ACHN (cell line): ENCODE measurements at regions not wholly inside any gene's neighbourhood (a gene's known extent, or its start where the extent isn't known, plus 50 kb on each side); places are given as distances from the start of the nearest gene placed in this dataset.

ENCODE experiments used
- DNase-seq: peaks from one replicate; pipeline ENCODE4 v3.0.0-alpha.2; 2015
- in situ Hi-C: cut with HindIII; loops from 2 replicates; pipeline ENCODE4 v1.10.0; 2017; ENCODE audit warnings: low sequenced_read_pairs, low pct_ligation_motif_present, low pct_unique_long_range_greater_than_20kb

GRCh38 chr10:8417631-8418030 is 363.1 kb downstream of the GATA3 start:
- DNase-seq, result no peak
- in situ Hi-C loops, result no loop called here

- DNase-seq, result no peak
- in situ Hi-C loops, result no loop called here
Measured at GRCh38 chr10:8418631-8419030, 364.1 kb downstream of the GATA3 start.

- DNase-seq, result no peak
- in situ Hi-C loops, result no loop called here
Measured at GRCh38 chr10:8420182-8420581, 365.7 kb downstream of the GATA3 start.

GRCh38 chr10:8424555-8425211 is 370.2 kb downstream of the GATA3 start:
- DNase-seq, result no peak
- in situ Hi-C loops, result no loop called here

- DNase-seq, result no peak
- in situ Hi-C loops, result no loop called here
Measured at GRCh38 chr10:8428654-8429053, 374.2 kb downstream of the GATA3 start.

GRCh38 chr10:8430321-8430720 is 375.8 kb downstream of the GATA3 start:
- no peak for DNase-seq
- in situ Hi-C loops, result no loop called here

- in situ Hi-C loops, result no loop called here
- DNase-seq, result no peak
Measured at GRCh38 chr10:8431511-8431910, 377.0 kb downstream of the GATA3 start.

- no peak for DNase-seq
- in situ Hi-C loops, result no loop called here
Measured at GRCh38 chr10:8435186-8436055, 380.9 kb downstream of the GATA3 start.

- in situ Hi-C loops, result no loop called here
- DNase-seq, result no peak
Measured at GRCh38 chr10:8437896-8438295, 383.4 kb downstream of the GATA3 start.

- in situ Hi-C loops, result no loop called here
- DNase-seq, result no peak
Measured at GRCh38 chr10:8438603-8439002, 384.1 kb downstream of the GATA3 start.

- no peak for DNase-seq
- in situ Hi-C loops, result no loop called here
Measured at GRCh38 chr10:8439040-8439439, 384.6 kb downstream of the GATA3 start.

- DNase-seq, result no peak
- in situ Hi-C loops, result no loop called here
Measured at GRCh38 chr10:8444630-8445029, 390.1 kb downstream of the GATA3 start.

GRCh38 chr10:8445353-8445752 is 390.9 kb downstream of the GATA3 start:
- no peak for DNase-seq
- in situ Hi-C loops, result no loop called here

GRCh38 chr10:8449909-8450308 is 395.4 kb downstream of the GATA3 start:
- DNase-seq, result no peak
- in situ Hi-C loops, result no loop called here

- in situ Hi-C loops, result no loop called here
- no peak for DNase-seq
Measured at GRCh38 chr10:8453587-8453986, 399.1 kb downstream of the GATA3 start.

GRCh38 chr10:8454357-8454756 is 399.9 kb downstream of the GATA3 start:
- DNase-seq, result no peak
- in situ Hi-C loops, result no loop called here

- no peak for DNase-seq
- in situ Hi-C loops, result no loop called here
Measured at GRCh38 chr10:8455181-8455580, 400.7 kb downstream of the GATA3 start.

GRCh38 chr10:8456386-8456785 is 401.9 kb downstream of the GATA3 start:
- DNase-seq, result no peak
- in situ Hi-C loops, result no loop called here

GRCh38 chr10:8460626-8461025 is 406.1 kb downstream of the GATA3 start:
- in situ Hi-C loops, result no loop called here
- DNase-seq, result no peak

GRCh38 chr10:8462565-8462964 is 408.1 kb downstream of the GATA3 start:
- DNase-seq, result no peak
- in situ Hi-C loops, result no loop called here
